PFSK-1 (cell line): ENCODE measurements at regions not wholly inside any gene's neighbourhood (a gene's known extent, or its start where the extent isn't known, plus 50 kb on each side); places are given as distances from the start of the nearest gene placed in this dataset.

Experiments used
- POLR2AphosphoS5 ChIP-seq: IDR thresholded peaks from 2 replicates; pipeline ENCODE4 v1.6.1; 2012; ENCODE audit warnings: low read depth, mild to moderate bottlenecking, control low read depth, low read length, moderate library complexity
- TAF1 ChIP-seq: IDR thresholded peaks from 2 replicates; pipeline ENCODE4 v1.6.1; 2012; ENCODE audit warnings: low read length, control low read depth, borderline replicate concordance; ENCODE audit not compliant: insufficient read depth
- TF ChIP-seq, protein P1 (sequence below), 2 experiments: IDR thresholded peaks; 2 replicates each; pipeline versions ENCODE4 v1.6.1 to v1.8.0; 2011 to 2012; ENCODE audit warnings: low read depth in 2 of 2, low read length in 2 of 2, control low read depth in 1 of 2, inconsistent platforms in 1 of 2, mild to moderate bottlenecking in 1 of 2, moderate library complexity in 1 of 2; ENCODE audit not compliant: insufficient read depth in 1 of 2

DNA sequence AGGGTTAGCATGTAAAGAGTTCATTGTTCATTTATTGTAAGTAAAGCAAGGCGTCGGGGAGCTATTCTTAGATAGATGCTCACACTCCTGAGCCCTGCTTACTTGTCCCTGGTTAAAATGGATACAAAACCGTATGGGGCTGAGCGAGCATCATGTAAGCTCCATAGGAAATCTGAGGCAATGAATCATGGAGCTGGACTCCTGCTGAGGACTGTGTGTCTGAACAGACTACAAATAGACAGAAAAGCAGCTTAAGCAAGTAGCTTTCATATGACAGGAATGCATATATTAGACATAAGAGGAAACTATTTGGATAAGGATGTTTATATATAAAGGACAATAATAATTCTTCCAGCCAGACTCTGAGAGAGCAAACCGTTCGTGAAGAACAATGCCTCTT, 604.9 kb upstream of the PTBP2 start:
- TF ChIP-seq POLR2AphosphoS5 (no peak), TAF1 (no peak)
- TF ChIP-seq, protein P1, sequence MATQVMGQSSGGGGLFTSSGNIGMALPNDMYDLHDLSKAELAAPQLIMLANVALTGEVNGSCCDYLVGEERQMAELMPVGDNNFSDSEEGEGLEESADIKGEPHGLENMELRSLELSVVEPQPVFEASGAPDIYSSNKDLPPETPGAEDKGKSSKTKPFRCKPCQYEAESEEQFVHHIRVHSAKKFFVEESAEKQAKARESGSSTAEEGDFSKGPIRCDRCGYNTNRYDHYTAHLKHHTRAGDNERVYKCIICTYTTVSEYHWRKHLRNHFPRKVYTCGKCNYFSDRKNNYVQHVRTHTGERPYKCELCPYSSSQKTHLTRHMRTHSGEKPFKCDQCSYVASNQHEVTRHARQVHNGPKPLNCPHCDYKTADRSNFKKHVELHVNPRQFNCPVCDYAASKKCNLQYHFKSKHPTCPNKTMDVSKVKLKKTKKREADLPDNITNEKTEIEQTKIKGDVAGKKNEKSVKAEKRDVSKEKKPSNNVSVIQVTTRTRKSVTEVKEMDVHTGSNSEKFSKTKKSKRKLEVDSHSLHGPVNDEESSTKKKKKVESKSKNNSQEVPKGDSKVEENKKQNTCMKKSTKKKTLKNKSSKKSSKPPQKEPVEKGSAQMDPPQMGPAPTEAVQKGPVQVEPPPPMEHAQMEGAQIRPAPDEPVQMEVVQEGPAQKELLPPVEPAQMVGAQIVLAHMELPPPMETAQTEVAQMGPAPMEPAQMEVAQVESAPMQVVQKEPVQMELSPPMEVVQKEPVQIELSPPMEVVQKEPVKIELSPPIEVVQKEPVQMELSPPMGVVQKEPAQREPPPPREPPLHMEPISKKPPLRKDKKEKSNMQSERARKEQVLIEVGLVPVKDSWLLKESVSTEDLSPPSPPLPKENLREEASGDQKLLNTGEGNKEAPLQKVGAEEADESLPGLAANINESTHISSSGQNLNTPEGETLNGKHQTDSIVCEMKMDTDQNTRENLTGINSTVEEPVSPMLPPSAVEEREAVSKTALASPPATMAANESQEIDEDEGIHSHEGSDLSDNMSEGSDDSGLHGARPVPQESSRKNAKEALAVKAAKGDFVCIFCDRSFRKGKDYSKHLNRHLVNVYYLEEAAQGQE (IDR thresholded peaks at IDR 0.05; ENCODE audit: insufficient read depth in 1 of 2, low read depth in 2 of 2, low read length in 2 of 2): no peak
